OCI-M1 (cell line): ENCODE measurements at regions not wholly inside any gene's neighbourhood (a gene's known extent, or its start where the extent isn't known, plus 50 kb on each side); places are given as distances from the start of the nearest gene placed in this dataset.

Experiments
- DNase-seq: peaks from one replicate; lab custom pipeline; 2025; lab: John Stamatoyannopoulos, UW

GRCh38 chr12:32047357-32048212, 59.1 kb upstream of the BICD1 start:
- peak; percentile 85 for DNase-seq

DNA sequence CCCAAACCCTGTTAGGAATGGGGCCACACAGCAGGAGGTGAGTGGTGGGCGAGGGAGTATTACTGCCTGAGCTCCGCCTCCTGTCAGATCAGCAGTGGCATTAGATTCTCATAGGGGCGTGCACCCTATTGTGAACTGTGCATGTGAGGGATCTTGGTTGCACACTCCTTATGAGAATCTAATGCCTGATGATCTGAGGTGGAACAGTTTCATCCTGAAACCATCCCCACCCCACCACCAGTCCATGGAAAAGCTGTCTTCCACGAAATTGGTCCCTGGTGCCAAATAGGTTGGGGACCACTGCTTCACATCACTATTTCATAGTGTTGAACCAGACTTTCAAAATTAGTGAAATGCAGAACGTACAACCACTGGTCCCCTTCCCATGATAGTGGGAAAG, 57.9 kb upstream of the BICD1 start:
- no peak for DNase-seq

GRCh38 chr12:32049956-32050355, 56.7 kb upstream of the BICD1 start:
- no peak for DNase-seq

DNA sequence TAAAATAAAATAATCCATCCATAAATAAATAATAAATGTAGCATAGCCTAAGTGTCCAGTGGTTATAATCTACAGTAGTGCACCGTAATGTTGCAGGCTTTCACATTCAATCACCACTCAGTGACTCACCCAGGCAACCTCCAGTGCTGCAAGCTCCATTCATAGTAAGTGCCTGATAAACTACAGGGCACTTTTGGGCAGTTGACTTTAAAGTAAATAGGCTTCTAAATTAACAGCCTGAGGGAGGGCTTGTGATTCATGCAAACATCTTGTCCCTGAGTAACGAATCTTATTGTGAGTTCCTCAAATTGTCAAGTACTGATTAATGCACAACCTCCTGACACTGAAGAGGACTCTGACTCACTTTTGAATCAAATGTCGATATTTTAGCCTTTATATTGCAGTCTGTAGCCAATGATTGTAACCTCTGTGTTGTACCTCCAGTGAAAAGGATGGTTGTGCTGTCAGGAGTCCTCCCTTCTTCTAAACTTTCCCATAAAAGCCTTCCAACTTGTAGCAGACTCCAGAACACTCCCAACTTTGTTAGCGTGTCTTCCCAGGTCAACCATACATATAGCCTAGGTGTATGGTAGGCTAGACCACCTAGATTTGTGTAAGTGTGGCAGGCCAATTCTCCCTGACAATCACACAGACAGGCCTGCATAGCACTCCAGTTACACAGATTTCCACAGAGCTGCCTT, 55.0 kb upstream of the BICD1 start:
- DNase-seq = peak; percentile 84

GRCh38 chr12:32052212-32052713, 54.4 kb upstream of the BICD1 start:
- no peak for DNase-seq

GRCh38 chr12:32053881-32054624, 52.6 kb upstream of the BICD1 start:
- no peak for DNase-seq
